OCI-LY7 (cell line): ENCODE measurements at regions not wholly inside any gene's neighbourhood (a gene's known extent, or its start where the extent isn't known, plus 50 kb on each side); places are given as distances from the start of the nearest gene placed in this dataset.

Experiments
- EZH2phosphoT487 ChIP-seq: fragments of 200-600 bp; sonication (generic); IDR thresholded peaks from 2 replicates; pipeline ENCODE4 v1.6.1; 2018; ENCODE audit warnings: low read depth, borderline replicate concordance, mild to moderate bottlenecking, mixed run types, antibody characterized with exemption, low read length, moderate library complexity, mixed read lengths
- TF ChIP-seq, protein P1 (sequence below): fragments of 200-600 bp; sonication (generic); conservative IDR thresholded peaks from 2 replicates; pipeline ENCODE4 v1.5.1; 2014; ENCODE audit warnings: mild to moderate bottlenecking, antibody characterized with exemption, low read length, moderate library complexity, mixed read lengths

DNA sequence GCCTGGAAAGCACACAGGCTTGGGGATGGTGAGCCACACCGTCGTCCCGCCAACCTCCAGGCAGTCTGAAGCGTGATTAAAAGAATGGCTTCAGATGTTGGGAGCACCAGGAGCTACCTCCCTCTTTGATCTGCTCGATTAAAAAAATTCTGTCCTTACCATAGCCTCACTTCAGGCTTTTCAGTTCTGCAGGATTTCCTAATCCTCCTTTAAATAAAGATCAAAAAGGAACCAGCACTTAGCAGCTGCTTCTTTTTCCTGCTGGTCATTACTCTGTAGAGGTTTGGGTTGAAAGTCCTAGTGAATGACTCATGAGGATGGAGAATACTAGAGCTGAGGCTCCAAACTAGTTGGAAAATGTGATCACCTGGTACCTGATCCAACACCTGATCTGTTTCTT lies 71.9 kb upstream of the C1orf174 start:
- TF ChIP-seq, protein P1, sequence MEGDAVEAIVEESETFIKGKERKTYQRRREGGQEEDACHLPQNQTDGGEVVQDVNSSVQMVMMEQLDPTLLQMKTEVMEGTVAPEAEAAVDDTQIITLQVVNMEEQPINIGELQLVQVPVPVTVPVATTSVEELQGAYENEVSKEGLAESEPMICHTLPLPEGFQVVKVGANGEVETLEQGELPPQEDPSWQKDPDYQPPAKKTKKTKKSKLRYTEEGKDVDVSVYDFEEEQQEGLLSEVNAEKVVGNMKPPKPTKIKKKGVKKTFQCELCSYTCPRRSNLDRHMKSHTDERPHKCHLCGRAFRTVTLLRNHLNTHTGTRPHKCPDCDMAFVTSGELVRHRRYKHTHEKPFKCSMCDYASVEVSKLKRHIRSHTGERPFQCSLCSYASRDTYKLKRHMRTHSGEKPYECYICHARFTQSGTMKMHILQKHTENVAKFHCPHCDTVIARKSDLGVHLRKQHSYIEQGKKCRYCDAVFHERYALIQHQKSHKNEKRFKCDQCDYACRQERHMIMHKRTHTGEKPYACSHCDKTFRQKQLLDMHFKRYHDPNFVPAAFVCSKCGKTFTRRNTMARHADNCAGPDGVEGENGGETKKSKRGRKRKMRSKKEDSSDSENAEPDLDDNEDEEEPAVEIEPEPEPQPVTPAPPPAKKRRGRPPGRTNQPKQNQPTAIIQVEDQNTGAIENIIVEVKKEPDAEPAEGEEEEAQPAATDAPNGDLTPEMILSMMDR: no peak
- TF ChIP-seq EZH2phosphoT487: no peak
